Calu3 (cell line): ENCODE measurements at regions not wholly inside any gene's neighbourhood (a gene's known extent, or its start where the extent isn't known, plus 50 kb on each side); places are given as distances from the start of the nearest gene placed in this dataset.

Source experiments
- BruUV-seq: library from RNA; stranded (reverse); fragments of 400-500 nt; replicated peaks from 2 replicates; lab custom pipeline; 2021; lab: Mats Ljungman, UMichigan
- CTCF ChIA-PET: fragments of 300-600 bp; sonication (Branson Sonifier 250); formaldehyde crosslinking; loops from one replicate; lab custom pipeline; 2022; ENCODE audit warnings: antibody characterized with exemption; lab: Charles Lee
- DNase-seq: peaks from one replicate; pipeline ENCODE4 v3.0.0; 2022
- H3K27ac Mint-ChIP-seq: one replicate; pipeline ENCODE4 v1.8.0; 2022; ENCODE audit warnings: mixed read lengths; ENCODE audit not compliant: unreplicated experiment
- H3K27me3 Mint-ChIP-seq: one replicate; pipeline ENCODE4 v1.8.0; 2022; ENCODE audit warnings: mixed read lengths; ENCODE audit not compliant: unreplicated experiment
- H3K36me3 Mint-ChIP-seq: one replicate; pipeline ENCODE4 v1.8.0; 2022; ENCODE audit warnings: mild to moderate bottlenecking, moderate library complexity, mixed read lengths; ENCODE audit not compliant: insufficient read depth, unreplicated experiment
- H3K4me1 Mint-ChIP-seq: one replicate; pipeline ENCODE4 v1.8.0; 2022; ENCODE audit warnings: mild to moderate bottlenecking, low read depth, mixed read lengths; ENCODE audit not compliant: unreplicated experiment
- H3K4me3 Mint-ChIP-seq: one replicate; pipeline ENCODE4 v1.8.0; 2022; ENCODE audit warnings: mild to moderate bottlenecking, low read depth, moderate library complexity, mixed read lengths; ENCODE audit not compliant: unreplicated experiment
- H3K9me3 Mint-ChIP-seq: one replicate; pipeline ENCODE4 v1.8.0; 2022; ENCODE audit warnings: low read depth, mixed read lengths; ENCODE audit not compliant: unreplicated experiment
- intact Hi-C: fragments of 100-400 bp; cut with micrococcal nuclease; formaldehyde crosslinking; loops from one replicate; pipeline ENCODE4 v1.10.0; 2022; ENCODE audit not compliant: unreplicated experiment
- TF ChIP-seq, protein P1 (sequence below): fragments of 200-600 bp; IDR thresholded peaks from one replicate; pipeline ENCODE4 v1.8.0; 2022; ENCODE audit warnings: antibody characterized with exemption; ENCODE audit not compliant: unreplicated experiment

GRCh38 chr10:55822096-55822495 lies 539.0 kb downstream of the ZWINT start:
- no peaks in the 10 kb centered on the region for H3K4me1 Mint-ChIP-seq
- H3K27ac Mint-ChIP-seq: no peak overlapping the region
- DNase-seq: no peak
- no peaks in the 10 kb centered on the region for H3K27me3 Mint-ChIP-seq
- H3K4me3 Mint-ChIP-seq: no peak overlapping the region
- no TSS peak for BruUV-seq
- H3K36me3 Mint-ChIP-seq: no peaks in the 10 kb centered on the region
- CTCF ChIA-PET: interaction anchor here (0.7 kb wide), 1 partner anchor 419 kb away, joined by 5 read pairs; no protein-coding TSS in a partner anchor
- H3K9me3 Mint-ChIP-seq: peaks cover 8% of the 10 kb centered on the region
- TF ChIP-seq, protein P1, sequence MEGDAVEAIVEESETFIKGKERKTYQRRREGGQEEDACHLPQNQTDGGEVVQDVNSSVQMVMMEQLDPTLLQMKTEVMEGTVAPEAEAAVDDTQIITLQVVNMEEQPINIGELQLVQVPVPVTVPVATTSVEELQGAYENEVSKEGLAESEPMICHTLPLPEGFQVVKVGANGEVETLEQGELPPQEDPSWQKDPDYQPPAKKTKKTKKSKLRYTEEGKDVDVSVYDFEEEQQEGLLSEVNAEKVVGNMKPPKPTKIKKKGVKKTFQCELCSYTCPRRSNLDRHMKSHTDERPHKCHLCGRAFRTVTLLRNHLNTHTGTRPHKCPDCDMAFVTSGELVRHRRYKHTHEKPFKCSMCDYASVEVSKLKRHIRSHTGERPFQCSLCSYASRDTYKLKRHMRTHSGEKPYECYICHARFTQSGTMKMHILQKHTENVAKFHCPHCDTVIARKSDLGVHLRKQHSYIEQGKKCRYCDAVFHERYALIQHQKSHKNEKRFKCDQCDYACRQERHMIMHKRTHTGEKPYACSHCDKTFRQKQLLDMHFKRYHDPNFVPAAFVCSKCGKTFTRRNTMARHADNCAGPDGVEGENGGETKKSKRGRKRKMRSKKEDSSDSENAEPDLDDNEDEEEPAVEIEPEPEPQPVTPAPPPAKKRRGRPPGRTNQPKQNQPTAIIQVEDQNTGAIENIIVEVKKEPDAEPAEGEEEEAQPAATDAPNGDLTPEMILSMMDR: no peak
- intact Hi-C loops: no loop called here

DNA sequence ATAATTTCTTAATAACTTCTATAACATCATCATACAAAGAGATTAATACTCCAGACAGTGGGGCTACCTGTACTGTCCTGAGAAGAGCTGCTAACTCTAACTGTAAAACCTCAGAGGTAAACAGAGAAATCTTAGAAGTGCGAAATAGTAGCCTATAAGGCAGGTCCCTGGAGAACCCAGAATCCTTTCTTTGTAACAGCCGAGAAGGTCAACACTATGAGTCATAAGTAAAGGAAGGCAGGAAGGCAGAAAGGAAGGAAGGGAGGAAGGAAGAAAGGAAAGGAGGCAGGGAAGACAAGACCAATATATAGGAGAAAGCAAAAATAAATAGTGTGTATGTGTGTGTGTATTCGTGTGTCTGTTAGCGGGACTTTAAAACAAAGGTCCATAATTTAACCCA lies 540.6 kb downstream of the ZWINT start:
- no peak overlapping the region for H3K27ac Mint-ChIP-seq
- TF ChIP-seq, protein P1: no peak
- H3K36me3 Mint-ChIP-seq: no peaks in the 10 kb centered on the region
- CTCF ChIA-PET: no interaction called here
- H3K4me1 Mint-ChIP-seq: no peaks in the 10 kb centered on the region
- no TSS peak for BruUV-seq
- no peak for DNase-seq
- no peaks in the 10 kb centered on the region for H3K27me3 Mint-ChIP-seq
- H3K4me3 Mint-ChIP-seq: no peak overlapping the region
- H3K9me3 Mint-ChIP-seq: peaks cover 10% of the 10 kb centered on the region
- intact Hi-C loops: no loop called here

GRCh38 chr10:55820071-55820470 lies 541.0 kb downstream of the ZWINT start:
- H3K36me3 Mint-ChIP-seq: no peaks in the 10 kb centered on the region
- CTCF ChIA-PET: no interaction called here
- no peaks in the 10 kb centered on the region for H3K27me3 Mint-ChIP-seq
- intact Hi-C loops: no loop called here
- TF ChIP-seq, protein P1: no peak
- H3K4me1 Mint-ChIP-seq: no peaks in the 10 kb centered on the region
- peaks cover 10% of the 10 kb centered on the region for H3K9me3 Mint-ChIP-seq
- no peak overlapping the region for H3K4me3 Mint-ChIP-seq
- BruUV-seq: no TSS peak
- no peak overlapping the region for H3K27ac Mint-ChIP-seq
- DNase-seq: no peak

DNA sequence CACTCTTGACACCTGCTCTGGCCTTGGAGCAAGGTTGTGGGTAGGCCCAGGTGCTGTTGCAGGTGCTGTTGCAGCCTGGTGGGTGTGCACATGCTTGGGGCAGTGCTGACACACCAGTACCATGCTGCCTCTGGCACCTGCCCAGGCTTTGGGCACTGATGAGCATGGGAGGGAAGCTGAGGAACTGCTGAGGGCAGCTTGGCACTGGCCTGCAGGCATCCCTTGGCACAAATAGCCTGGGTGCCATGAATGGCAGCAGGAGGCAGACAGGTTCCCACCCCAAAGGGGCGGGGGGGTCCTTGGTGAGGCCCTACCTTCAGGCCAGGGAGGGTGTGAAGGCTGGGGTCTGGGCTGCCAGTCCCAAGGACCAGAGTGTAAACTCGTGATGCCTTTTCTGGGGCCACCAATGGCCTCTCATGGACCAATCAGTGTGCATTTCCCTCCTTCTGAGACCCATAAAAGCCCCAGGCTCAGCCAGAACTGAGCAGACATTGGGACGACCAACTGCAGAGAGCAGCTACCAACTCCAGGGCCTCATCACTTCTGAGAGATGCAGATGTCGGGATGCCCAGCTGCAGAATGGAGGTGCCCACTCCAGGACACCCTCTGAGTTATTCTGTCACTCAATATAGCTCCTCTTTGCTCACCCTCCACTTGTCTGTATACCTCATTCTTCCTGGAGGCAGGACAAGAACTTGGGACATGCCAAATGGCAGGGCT lies 547.4 kb downstream of the ZWINT start:
- Mint-ChIP-seq H3K4me3 (no peak overlapping the region), H3K4me1 (no peaks in the 10 kb centered on the region), H3K27ac (no peak overlapping the region), H3K27me3 (no peaks in the 10 kb centered on the region), H3K36me3 (no peaks in the 10 kb centered on the region), H3K9me3 (peaks cover 4% of the 10 kb centered on the region)
- intact Hi-C loops: no loop called here
- CTCF ChIA-PET: no interaction called here
- TF ChIP-seq, protein P1: no peak
- no TSS peak for BruUV-seq
- no peak for DNase-seq
